NCI-H1436 (cell line): ENCODE measurements at regions not wholly inside any gene's neighbourhood (a gene's known extent, or its start where the extent isn't known, plus 50 kb on each side); places are given as distances from the start of the nearest gene placed in this dataset.
"Not testable (repeated sequence)": the region's sequence is repeated elsewhere in the genome, so short reads cannot be mapped to it uniquely, and the experiment has no call there.

Experiments
- DNase-seq: peaks from one replicate; lab custom pipeline; 2025; lab: John Stamatoyannopoulos, UW

GRCh38 chr18:76605341-76605929 is 110.4 kb upstream of the ZNF516 start:
- no peak for DNase-seq

GRCh38 chr18:76604935-76605240 is 109.8 kb upstream of the ZNF516 start:
- no peak for DNase-seq

GRCh38 chr18:76604108-76604934 is 109.3 kb upstream of the ZNF516 start:
- DNase-seq: no peak

- DNase-seq: no peak
Measured at GRCh38 chr18:76602191-76602590, 107.1 kb upstream of the ZNF516 start.

DNA sequence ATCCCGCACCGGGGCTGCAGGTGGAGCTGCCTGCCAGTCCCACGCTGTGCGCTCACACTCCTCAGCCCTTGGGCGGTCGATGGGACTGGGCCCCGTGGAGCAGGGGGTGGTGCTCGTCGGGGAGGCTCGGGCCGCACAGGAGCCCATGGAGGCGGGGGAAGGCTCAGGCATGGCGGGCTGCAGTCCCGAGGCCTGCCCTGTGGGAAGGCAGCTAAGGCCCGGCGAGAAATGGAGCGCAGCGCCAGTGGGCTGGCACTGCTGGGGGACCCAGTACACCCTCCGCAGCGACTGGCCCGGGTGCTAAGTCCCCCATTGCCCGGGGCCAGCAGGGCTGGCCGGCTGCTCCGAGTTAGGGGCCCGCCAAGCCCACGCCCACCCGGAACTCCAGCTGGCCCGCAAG is 105.0 kb upstream of the ZNF516 start:
- DNase-seq: not testable (repeated sequence)

DNA sequence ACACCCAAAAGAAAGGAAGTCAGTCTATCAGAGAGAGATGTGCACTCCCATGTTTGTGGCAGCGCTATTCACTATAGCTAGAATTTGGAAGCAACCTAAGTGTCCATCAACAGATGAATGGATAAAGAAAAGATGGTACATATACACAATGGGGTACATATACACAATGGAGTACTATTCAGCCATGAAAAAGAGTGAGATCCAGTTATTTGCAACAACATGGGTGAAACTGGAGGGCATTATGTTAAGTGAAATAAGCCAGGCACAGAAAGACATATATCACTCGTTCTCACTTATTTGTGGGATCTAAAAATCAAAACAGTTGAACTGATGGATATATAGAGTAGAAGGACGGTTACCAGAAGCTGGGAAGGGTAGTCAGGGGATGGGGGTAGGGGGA is 99.9 kb upstream of the ZNF516 start:
- DNase-seq: no peak

DNA sequence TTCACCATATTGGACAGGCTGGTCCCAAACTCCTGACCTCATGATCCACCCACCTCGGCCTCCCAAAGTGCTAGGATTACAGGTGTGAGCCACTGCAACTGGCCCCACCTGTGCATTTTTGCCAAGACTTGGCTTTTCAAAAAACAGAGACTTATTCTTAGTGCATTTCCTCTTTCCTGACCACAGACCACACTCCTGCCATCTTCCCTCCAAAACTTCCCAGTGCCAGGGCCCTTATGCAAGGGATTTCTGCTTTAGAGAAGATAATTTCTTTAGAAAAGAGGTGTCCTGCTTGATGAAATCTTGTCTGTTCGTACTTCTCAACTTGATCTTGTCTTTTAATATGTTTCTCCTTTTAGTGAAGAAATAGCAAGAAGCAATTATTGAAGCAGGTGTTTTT is 98.8 kb upstream of the ZNF516 start:
- no peak for DNase-seq

DNA sequence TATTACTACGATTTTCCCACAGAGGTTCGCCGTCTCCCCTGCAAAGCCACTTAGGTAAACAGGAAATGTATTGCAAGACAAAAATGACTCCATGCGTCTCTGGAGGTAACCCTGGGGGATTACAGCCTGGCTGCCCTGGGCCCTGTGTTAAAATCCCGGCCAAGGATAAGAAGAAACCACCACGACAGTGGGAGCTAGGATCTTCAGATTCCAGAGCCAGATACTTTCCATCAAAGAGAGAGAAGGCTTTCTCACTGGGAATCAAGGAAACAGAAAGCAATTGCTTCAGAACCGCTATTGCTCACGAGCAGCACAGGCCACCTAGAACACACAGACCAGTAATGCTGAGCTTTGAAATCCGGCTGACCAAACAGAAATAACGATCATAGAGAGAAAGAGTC is 97.9 kb upstream of the ZNF516 start:
- peak; percentile 34 for DNase-seq

DNA sequence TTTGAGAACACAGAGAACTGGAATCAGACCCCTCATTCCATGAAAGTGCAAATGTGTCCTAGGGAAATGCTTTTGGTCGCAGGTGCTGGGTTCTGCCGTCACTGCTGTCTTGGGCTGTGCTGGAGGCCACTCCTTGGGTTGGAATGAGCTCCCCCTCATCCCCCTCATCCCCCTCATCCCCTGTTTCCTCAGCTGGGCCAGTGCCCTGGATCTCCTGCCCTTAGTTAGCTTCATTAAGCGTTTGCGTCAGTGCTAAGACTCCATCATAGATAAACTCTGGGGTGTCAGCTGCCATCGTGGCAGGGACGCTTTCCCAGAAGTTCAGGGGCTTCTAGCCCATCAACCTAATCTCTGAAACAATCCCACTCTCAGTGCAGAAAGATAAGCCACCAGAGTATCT is 97.1 kb upstream of the ZNF516 start:
- DNase-seq: no peak

GRCh38 chr18:76589866-76590265 is 94.8 kb upstream of the ZNF516 start:
- DNase-seq: no peak

- peak; percentile 11 for DNase-seq
Measured at GRCh38 chr18:76589316-76589715, 94.3 kb upstream of the ZNF516 start.

DNA sequence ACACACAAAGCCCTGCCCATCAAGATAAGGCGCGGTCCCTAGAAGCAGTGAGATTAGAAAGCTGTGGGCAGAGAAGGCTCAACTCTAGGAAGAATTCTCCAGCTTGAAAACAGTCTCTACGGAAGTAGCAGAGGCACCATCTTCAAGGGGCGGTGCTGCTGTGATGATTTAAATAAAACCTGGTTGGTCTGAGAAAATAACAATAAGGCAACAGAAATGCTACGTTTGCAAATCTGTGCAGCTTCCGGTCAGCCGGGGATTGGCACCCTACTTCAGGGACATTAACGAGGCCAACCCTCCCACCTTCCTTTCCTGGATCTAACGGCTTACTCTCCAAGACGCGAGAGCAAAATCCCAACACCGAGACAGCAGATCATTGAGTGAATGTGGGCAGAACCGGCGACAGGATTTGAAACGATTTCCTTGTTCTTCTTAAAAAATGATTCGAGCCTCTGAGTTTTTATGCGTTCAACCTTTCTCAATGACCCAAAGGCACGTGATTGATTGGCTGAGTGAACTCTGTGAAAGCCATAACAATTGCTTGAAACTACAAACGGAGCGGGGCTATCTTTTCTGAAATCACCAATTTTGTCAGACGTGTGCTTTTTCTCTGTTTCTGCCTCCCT is 93.7 kb upstream of the ZNF516 start:
- no peak for DNase-seq

DNA sequence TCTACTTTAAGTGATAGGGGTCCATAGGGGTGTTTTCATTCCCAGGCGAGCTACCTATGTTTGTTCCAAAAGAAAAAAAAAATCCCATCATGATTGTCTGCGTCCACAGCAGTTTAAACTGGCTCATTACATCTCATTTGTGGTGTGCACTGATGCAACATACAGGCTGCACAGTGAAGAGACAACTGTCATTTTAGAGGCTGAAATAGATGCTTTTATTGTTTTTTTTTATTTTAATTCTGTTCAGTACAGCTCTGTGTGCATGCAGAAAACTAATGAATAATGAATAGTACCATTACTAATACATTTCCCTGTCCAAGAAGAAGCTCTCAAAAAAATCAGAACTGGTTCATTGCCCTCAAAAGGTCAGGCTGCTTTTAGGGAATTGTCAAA is 92.8 kb upstream of the ZNF516 start:
- DNase-seq: no peak

GRCh38 chr18:76587147-76587878 is 92.3 kb upstream of the ZNF516 start:
- no peak for DNase-seq

DNA sequence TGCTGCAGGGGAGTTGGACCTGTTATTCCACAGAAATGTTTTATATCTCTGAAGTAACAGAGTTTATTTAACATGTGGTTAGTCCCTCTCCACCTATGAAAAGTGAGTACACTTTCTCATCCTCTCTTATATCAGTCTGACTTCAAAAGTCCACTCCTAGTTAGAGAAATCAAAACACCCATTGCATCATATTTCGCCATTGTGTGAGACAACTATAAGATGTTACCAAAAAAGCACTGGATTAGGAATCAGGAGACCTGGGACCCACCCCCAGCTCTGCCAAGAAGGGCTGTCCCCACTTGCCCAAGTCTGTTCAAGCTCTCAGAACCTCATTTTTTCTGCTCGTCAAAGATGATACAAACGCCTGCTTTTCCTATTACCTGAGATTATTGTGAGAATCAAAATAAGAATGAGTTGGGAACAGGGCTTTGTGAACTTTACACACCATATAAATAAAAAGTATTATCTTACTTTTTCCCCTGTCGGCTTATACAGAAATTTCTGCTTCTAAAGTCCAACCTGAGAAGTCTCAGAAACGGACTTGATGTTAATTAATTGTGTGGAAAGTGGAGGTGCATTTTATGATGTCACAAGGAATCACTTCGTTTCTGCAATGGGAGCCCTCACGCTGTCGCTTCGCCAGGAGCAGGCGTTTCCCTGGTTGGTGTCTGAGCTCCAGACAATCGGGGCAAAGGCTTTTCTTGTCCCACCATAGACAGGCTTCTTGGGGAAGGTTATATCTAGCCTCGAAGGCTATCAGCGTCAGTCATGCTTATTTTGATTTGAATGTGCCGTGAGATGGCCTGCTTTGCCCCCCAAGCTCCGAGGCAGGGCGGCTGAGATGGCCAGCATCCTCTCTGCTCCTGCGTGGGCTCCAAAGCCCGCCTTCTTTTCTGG is 89.6 kb upstream of the ZNF516 start:
- no peak for DNase-seq

GRCh38 chr18:76581261-76581660 is 86.2 kb upstream of the ZNF516 start:
- DNase-seq: no peak

GRCh38 chr18:76580288-76580962 is 85.4 kb upstream of the ZNF516 start:
- no peak for DNase-seq

GRCh38 chr18:76579301-76579695 is 84.3 kb upstream of the ZNF516 start:
- DNase-seq: no peak

GRCh38 chr18:76578571-76579300 is 83.7 kb upstream of the ZNF516 start:
- DNase-seq: no peak

GRCh38 chr18:76573325-76574025 is 78.4 kb upstream of the ZNF516 start:
- no peak for DNase-seq
